ENCODE measurements at regions not wholly inside any gene's neighbourhood (a gene's known extent, or its start where the extent isn't known, plus 50 kb on each side); places are given as distances from the start of the nearest gene placed in this dataset.

DNA sequence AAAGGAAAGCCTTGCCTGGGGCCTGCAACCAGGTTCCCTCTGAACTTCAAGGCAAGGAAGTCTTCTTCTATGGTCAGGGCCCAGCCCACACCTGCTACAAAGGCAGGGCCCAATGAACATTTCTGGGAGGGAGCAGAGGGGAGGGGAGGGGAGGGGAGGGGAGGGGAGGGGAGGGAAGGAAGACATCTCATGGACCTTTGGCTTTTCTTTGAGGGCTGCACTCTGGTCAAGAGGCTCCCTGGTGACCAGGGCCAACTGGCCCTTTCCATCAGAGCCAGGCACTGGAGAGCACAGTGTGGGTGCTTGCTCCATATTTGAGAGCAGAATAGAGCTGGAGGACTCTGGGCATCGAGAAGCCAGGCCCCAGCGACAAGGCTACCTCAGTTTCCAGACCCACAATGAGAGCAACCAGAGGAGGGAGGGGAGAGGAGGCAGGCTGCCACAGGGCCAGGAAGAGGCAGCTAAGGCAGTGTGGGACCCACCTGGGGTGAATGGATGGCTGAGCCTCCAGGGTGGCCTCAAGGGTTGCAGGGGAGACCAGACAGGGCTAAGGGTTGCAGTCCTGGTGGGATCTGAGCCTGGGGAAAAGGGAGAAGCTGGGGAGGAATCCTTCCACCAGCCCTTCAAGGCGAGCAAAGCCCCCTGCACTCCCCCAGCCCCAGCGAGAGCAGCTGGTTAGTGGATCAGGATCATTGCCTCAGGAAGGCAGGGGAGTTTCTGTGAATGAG lies 84.8 kb downstream of the MRPL14 start (continued):
- TF ChIP-seq, protein P1, sequence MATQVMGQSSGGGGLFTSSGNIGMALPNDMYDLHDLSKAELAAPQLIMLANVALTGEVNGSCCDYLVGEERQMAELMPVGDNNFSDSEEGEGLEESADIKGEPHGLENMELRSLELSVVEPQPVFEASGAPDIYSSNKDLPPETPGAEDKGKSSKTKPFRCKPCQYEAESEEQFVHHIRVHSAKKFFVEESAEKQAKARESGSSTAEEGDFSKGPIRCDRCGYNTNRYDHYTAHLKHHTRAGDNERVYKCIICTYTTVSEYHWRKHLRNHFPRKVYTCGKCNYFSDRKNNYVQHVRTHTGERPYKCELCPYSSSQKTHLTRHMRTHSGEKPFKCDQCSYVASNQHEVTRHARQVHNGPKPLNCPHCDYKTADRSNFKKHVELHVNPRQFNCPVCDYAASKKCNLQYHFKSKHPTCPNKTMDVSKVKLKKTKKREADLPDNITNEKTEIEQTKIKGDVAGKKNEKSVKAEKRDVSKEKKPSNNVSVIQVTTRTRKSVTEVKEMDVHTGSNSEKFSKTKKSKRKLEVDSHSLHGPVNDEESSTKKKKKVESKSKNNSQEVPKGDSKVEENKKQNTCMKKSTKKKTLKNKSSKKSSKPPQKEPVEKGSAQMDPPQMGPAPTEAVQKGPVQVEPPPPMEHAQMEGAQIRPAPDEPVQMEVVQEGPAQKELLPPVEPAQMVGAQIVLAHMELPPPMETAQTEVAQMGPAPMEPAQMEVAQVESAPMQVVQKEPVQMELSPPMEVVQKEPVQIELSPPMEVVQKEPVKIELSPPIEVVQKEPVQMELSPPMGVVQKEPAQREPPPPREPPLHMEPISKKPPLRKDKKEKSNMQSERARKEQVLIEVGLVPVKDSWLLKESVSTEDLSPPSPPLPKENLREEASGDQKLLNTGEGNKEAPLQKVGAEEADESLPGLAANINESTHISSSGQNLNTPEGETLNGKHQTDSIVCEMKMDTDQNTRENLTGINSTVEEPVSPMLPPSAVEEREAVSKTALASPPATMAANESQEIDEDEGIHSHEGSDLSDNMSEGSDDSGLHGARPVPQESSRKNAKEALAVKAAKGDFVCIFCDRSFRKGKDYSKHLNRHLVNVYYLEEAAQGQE (IDR thresholded peaks at IDR 0.05; ENCODE audit: borderline replicate concordance), result no peak
- TF ChIP-seq, protein P1 (CRISPR knock-in tag; IDR thresholded peaks at IDR 0.05; ENCODE audit: low read depth), result peak; percentile 48; the same call in 1 of the 2 replicates
- TF ChIP-seq, protein P2, sequence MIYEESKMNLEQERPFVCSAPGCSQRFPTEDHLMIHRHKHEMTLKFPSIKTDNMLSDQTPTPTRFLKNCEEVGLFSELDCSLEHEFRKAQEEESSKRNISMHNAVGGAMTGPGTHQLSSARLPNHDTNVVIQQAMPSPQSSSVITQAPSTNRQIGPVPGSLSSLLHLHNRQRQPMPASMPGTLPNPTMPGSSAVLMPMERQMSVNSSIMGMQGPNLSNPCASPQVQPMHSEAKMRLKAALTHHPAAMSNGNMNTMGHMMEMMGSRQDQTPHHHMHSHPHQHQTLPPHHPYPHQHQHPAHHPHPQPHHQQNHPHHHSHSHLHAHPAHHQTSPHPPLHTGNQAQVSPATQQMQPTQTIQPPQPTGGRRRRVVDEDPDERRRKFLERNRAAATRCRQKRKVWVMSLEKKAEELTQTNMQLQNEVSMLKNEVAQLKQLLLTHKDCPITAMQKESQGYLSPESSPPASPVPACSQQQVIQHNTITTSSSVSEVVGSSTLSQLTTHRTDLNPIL (CRISPR knock-in tag; IDR thresholded peaks at IDR 0.05), result no peak
- TF ChIP-seq, protein P3, sequence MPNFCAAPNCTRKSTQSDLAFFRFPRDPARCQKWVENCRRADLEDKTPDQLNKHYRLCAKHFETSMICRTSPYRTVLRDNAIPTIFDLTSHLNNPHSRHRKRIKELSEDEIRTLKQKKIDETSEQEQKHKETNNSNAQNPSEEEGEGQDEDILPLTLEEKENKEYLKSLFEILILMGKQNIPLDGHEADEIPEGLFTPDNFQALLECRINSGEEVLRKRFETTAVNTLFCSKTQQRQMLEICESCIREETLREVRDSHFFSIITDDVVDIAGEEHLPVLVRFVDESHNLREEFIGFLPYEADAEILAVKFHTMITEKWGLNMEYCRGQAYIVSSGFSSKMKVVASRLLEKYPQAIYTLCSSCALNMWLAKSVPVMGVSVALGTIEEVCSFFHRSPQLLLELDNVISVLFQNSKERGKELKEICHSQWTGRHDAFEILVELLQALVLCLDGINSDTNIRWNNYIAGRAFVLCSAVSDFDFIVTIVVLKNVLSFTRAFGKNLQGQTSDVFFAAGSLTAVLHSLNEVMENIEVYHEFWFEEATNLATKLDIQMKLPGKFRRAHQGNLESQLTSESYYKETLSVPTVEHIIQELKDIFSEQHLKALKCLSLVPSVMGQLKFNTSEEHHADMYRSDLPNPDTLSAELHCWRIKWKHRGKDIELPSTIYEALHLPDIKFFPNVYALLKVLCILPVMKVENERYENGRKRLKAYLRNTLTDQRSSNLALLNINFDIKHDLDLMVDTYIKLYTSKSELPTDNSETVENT (CRISPR knock-in tag; IDR thresholded peaks at IDR 0.05), result peak; percentile 25; the same call in 1 of the 2 replicates
- TF ChIP-seq SRSF3 (IDR thresholded peaks at IDR 0.05; ENCODE audit: insufficient read depth, low read length) (0 out of 2 replicates have a peak, but pooled peaks have one; percentile 56), ZNF143 (CRISPR knock-in tag; IDR thresholded peaks at IDR 0.05) (0 out of 2 replicates have a peak, but pooled peaks have one; percentile 23), PCBP1 (IDR thresholded peaks at IDR 0.05; ENCODE audit: low read depth, low read length, poor library complexity, severe bottlenecking) (peak; percentile 93), ATF7 (IDR thresholded peaks at IDR 0.05) (no peak), ESRRB (CRISPR knock-in tag; IDR thresholded peaks at IDR 0.05; ENCODE audit: borderline replicate concordance) (no peak), KAT7 (CRISPR knock-in tag; IDR thresholded peaks at IDR 0.05; ENCODE audit: borderline replicate concordance) (0 out of 2 replicates have a peak, but pooled peaks have one; percentile 70)
- TF ChIP-seq, protein P4, sequence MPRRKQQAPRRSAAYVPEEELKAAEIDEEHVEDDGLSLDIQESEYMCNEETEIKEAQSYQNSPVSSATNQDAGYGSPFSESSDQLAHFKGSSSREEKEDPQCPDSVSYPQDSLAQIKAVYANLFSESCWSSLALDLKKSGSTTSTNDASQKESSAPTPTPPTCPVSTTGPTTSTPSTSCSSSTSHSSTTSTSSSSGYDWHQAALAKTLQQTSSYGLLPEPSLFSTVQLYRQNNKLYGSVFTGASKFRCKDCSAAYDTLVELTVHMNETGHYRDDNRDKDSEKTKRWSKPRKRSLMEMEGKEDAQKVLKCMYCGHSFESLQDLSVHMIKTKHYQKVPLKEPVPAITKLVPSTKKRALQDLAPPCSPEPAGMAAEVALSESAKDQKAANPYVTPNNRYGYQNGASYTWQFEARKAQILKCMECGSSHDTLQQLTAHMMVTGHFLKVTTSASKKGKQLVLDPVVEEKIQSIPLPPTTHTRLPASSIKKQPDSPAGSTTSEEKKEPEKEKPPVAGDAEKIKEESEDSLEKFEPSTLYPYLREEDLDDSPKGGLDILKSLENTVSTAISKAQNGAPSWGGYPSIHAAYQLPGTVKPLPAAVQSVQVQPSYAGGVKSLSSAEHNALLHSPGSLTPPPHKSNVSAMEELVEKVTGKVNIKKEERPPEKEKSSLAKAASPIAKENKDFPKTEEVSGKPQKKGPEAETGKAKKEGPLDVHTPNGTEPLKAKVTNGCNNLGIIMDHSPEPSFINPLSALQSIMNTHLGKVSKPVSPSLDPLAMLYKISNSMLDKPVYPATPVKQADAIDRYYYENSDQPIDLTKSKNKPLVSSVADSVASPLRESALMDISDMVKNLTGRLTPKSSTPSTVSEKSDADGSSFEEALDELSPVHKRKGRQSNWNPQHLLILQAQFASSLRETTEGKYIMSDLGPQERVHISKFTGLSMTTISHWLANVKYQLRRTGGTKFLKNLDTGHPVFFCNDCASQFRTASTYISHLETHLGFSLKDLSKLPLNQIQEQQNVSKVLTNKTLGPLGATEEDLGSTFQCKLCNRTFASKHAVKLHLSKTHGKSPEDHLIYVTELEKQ (CRISPR knock-in tag; IDR thresholded peaks at IDR 0.05), result 0 out of 2 replicates have a peak, but pooled peaks have one; percentile 30

Data from K562 (cell line).